ENCODE measurements at regions not wholly inside any gene's neighbourhood (a gene's known extent, or its start where the extent isn't known, plus 50 kb on each side); places are given as distances from the start of the nearest gene placed in this dataset.
A peak's percentile ranks its signal among the peaks of the same experiment; 100 is the strongest.
"Not testable (repeated sequence)": the region's sequence is repeated elsewhere in the genome, so short reads cannot be mapped to it uniquely, and the experiment has no call there.

- no peak for DNase-seq (ENCODE audit: low read depth)
Observed at GRCh38 chr20:53856300-53857295, 213.8 kb downstream of the BCAS1 start.

DNA sequence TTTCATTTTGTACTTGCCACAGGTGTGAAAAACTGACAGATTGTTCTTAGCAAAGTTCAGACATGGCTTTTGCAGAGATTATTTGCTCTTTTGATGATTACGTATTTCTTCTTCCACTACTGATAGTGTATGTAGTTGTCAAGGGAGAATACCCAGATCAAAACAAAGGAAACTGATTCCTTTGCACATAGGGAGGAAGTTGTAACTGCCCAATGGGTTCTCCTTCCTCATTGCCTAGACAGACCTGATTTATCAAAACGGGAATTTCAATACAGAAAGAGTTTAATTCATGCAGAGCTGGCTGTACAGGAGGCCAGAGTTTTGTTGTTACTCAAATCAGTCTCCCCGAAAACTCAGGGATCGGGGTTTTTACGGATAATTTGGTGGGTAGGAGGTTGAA is 214.7 kb downstream of the BCAS1 start:
- no peak for DNase-seq (ENCODE audit: low read depth)

DNA sequence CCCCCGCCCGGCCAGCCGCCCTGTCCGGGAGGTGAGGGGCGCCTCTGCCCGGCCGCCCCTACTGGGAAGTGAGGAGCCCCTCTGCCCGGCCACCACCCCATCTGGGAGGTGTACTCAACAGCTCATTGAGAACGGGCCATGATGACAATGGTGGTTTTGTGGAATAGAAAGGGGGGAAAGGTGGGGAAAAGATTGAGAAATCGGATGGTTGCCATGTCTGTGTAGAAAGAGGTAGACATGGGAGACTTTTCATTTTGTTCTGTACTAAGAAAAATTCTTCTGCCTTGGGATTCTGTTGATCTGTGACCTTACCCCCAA is 215.8 kb downstream of the BCAS1 start:
- not testable (repeated sequence) for DNase-seq (ENCODE audit: low read depth)

DNA sequence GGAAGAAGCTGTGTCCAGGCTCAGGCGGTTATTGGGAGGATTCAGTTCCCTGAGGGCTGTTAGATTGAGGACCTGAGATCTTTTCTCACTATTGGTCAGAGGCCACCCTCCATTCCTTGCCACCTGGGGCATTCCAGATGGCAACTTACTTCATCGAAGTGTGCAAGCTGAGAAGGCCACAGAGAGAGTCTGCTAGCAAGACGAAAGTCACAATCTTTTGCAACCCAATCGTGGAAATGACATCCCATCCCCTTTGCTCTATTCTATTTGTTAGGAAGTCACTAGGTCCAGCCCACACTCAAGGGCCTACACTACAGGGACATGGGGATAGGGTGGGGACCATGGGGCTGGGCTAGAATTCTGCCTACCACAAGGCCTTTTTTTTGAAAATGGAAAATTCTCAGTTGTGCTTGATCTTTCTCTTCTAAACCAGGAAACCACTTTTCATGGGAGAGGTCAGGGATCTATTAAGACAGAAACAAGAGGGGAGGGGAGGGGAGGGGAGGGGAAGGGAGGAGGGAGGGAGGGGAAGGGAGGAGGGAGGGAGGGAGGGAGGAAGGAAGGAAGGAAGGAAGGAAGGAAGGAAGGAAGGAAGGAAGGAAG is 217.2 kb downstream of the BCAS1 start:
- no peak for DNase-seq (ENCODE audit: low read depth)

- DNase-seq (ENCODE audit: low read depth): no peak
Observed at GRCh38 chr20:53852691-53853090, 217.7 kb downstream of the BCAS1 start.

- no peak for DNase-seq (ENCODE audit: low read depth)
Observed at GRCh38 chr20:53852014-53852413, 218.4 kb downstream of the BCAS1 start.

DNA sequence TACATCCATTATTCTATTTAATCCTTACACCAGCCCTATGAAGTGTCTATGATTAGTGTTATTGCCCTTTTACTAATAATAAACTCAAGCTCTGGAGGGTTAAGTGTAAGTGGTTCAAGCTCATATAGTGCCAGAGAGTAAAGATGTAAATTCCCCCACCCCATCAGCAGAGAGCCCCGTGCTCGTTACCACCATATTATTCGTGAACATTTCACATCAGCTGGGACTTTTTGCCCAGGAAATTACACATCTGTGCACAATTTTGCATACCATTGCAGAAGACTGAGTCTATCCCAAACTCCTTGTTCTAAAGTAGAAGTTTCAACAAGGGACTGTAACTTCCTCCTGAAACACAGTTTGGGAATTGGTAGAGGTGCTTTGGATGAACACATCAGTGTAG is 220.1 kb downstream of the BCAS1 start:
- DNase-seq (ENCODE audit: low read depth): no peak

- no peak for DNase-seq (ENCODE audit: low read depth)
Observed at GRCh38 chr20:53849471-53850059, 220.8 kb downstream of the BCAS1 start.

DNA sequence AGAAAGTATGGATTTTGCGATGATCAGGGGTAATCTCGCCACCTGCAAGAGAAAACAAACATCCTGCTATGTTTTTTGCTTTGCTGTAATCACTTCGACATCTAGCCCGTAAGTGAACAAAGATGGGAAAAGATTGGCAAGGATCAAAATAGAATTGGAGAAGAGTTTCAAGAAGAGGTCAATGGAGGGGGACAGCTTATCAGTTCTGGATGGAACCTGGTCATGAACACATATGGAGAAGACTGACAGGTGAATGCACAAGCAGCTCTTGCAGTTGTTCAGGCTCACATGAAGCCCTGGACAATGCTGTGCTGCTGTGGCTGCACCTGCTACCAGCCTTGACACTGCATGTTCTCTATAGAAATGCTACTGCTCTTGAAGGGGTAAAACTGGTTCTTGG is 222.1 kb downstream of the BCAS1 start:
- no peak for DNase-seq (ENCODE audit: low read depth)

DNA sequence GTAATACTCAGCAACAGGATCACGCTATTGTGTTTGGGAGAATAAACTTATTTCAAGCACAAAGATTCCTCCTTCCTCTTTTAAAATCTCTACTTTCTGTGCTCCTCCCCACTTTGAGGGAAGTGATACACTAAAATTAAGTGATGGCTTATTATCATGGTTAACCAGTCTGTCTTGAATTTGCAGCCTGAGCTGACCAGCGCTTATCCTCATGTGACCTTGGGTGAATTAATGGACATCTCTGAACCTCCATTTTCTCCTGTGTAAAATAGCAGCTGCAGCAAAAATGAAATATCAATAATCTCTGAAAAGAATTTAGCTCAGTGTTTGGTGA is 222.6 kb downstream of the BCAS1 start:
- no peak for DNase-seq (ENCODE audit: low read depth)

DNA sequence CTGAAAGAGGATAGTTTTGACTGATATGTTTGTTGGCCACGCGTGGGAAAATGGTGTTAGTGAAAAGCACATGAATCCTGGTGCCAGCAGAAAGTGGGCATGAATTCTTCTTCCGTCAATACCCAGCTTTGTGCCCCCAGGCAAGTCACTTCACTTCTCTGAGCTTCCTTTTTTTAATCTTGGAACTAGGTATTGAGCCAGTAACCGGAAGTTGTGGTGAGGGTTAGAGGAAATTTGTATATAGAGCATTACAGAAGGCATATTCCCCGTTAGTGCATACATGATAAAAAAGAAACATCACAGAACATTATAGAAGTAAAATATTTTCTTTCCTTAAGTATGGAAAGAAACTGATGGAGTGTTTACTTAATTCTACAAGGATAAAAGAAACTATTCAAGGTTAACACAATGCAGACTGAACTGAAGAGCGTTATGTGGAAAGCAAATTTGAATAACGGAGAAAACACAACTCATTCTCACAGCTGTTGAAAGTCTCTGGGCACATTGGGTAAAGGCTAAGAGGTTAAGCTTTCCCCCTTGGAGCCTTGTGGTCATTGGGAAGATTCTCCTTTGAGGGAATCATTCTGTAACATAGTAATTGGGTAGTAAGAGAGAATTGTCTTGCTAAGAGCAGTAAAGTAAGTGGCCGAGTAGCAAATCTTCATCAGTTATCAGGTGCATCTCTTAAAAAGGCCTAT is 223.1 kb downstream of the BCAS1 start:
- DNase-seq (ENCODE audit: low read depth): no peak

DNA sequence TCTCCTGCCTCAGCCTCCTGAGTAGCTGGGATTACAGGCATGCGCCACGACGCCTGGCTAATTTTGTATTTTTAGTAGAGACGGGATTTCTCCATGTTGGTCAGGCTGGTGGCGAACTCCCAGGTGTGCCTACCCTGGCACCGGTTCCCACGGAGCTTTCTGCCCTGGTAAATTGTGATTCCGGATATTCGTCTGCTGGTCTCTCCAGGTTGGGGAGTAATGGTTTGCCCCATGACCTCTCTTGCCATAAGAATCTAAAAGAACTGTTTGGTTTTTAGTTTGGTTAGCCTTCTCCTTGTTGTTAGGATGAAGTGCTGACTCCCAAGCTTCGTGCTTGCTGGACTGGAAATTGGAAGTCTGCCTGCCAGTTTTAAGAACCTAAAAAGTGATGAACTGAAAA is 223.8 kb downstream of the BCAS1 start:
- DNase-seq (ENCODE audit: low read depth): no peak

GRCh38 chr20:53845980-53846379 is 224.4 kb downstream of the BCAS1 start:
- no peak for DNase-seq (ENCODE audit: low read depth)

GRCh38 chr20:53844259-53844658 is 226.1 kb downstream of the BCAS1 start:
- no peak for DNase-seq (ENCODE audit: low read depth)

DNA sequence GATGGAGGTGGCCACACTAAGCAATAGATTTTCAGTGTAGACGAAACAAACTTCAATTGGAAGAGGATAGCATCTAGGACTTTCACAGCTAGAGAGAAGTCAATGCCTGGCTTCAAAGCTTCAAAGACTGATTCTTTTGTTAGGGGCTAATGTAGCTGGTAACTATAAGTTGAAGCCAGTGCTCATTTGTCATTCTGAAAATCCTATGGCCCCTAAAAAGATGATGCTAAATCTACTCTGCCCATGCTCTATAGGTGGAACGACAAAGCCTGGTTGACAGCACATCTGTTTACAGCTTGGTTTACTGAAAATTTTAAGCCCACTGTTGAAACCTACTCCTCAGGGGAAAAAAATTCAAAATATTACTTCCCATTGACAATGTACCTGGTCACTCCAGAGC is 226.7 kb downstream of the BCAS1 start:
- no peak for DNase-seq (ENCODE audit: low read depth)

DNA sequence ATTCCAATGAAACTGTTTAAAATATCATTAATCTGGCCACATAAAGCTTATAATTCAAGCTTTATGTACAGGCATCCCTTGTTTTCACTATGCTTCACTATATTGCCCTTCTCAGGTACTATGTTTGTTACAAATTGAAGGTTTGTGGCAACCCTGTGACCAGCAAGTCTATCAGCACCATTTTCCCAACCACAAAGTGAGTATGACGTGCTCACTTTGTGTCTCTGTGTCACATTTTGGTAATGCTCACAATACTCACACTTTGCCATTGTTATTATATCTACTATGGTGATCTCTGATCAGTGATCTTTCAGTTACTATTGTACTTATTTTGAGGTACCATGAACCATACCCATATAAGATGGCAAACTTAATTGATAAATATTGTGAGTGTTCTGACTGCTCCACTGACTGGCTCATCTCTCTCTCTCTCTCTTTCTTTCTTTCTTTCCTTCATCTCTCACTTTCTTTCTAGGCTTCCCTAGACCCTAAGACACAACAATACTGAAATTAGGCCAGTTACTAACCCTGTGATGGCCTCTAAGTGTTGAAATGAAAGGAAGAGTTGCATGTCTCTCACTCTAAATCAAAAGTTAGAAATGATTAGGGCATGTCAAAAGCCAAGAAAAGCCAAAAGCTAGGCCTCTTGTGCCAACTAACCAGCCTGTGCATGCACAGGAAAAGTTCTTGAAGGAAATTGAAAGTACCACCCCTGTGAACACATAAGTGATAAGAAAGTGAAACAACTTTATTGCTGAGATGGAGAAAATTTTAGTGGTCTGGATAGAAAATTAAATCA is 227.9 kb downstream of the BCAS1 start:
- no peak for DNase-seq (ENCODE audit: low read depth)

- no peak for DNase-seq (ENCODE audit: low read depth)
Observed at GRCh38 chr20:53841741-53842140, 228.7 kb downstream of the BCAS1 start.

DNA sequence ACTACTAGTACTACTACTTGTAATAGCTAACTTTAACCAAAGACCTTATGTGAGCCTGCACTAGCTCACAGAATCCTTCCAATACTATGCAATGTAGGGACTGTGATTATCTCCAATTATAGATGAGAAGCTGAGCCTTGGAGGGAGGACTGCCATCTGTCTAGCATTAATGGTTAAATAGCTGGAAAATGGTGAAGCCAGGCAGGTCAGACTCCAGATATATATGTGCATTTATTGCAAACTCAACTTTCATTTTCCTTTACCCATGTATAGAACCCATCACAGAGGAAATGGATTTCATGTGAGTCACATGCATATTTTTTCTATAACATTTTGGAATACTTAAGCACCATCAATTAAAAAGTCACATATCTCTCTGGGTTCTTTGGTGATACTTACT is 229.9 kb downstream of the BCAS1 start:
- no peak for DNase-seq (ENCODE audit: low read depth)

- DNase-seq (ENCODE audit: low read depth): peak; percentile 26
Observed at GRCh38 chr20:53839423-53840176, 230.8 kb downstream of the BCAS1 start.

- DNase-seq (ENCODE audit: low read depth): no peak
Observed at GRCh38 chr20:53838311-53838868, 232.0 kb downstream of the BCAS1 start.

Measured in T-helper 22 cell (primary cell).